K562 (cell line): ENCODE measurements at regions not wholly inside any gene's neighbourhood (a gene's known extent, or its start where the extent isn't known, plus 50 kb on each side); places are given as distances from the start of the nearest gene placed in this dataset.

ENCODE experiments used
- ATAC-seq: fragments of 200-7000 bp; cut with Tn5 transposase; 3 replicates; pipeline ENCODE4 v1.9.1; 2020; ENCODE audit warnings: moderate library complexity
- BruUV-seq: library from RNA; stranded (reverse); fragments of 400-500 nt; replicated peaks from 2 replicates; lab custom pipeline; 2021; lab: Mats Ljungman, UMichigan
- CTCF ChIA-PET: fragments of 300-600 bp; formaldehyde crosslinking; extraction: SDS; loops from one replicate; lab custom pipeline; 2021; ENCODE audit warnings: low intra/inter-chr PET ratio; lab: Yijun Ruan, JAX
- POLR2A ChIA-PET: fragments of 300-600, 350-650 bp; sonication (Branson Sonifier 250); formaldehyde crosslinking; extraction: SDS; loops from one replicate; lab custom pipeline; 2021; ENCODE audit warnings: antibody characterized with exemption, inconsistent platforms; lab: Yijun Ruan, JAX
- DNase-seq, 4 experiments: peaks; one replicate each; pipeline versions ENCODE4 v3.0.0 to v3.0.0-alpha.2; 2011 to 2018; ENCODE audit warnings: low spot score in 3 of 4, mixed read lengths in 3 of 4; ENCODE audit errors: extremely low read depth in 1 of 4
- FAIRE-seq: peaks from 2 replicates; lab custom pipeline; 2011; peaks lifted over from hg19 to GRCh38; lab: Jason Lieb, UNC
- H2AFZ ChIP-seq: 2 replicates; pipeline ENCODE4 v1.6.0; 2011; ENCODE audit warnings: low read depth, low read length, control low read depth, inconsistent platforms
- H3K27ac ChIP-seq: fragments of 200-600 bp; 3 replicates; pipeline ENCODE4 v1.8.0; 2011; ENCODE audit warnings: low read depth, mild to moderate bottlenecking, control low read depth, inconsistent platforms, low read length, moderate library complexity, mixed read lengths; ENCODE audit errors: extremely low read depth
- H3K27me3 ChIP-seq, 2 experiments: fragments of 300-600 bp in 1 of 2; 2 replicates in 1 of 2; 3 replicates in 1 of 2; pipeline versions ENCODE4 v1.6.0 to v1.8.0; 2011; ENCODE audit warnings: inconsistent platforms in 2 of 2, low read length in 2 of 2, mild to moderate bottlenecking in 1 of 2, mixed read lengths in 1 of 2, moderate library complexity in 1 of 2; ENCODE audit not compliant: control insufficient read depth in 2 of 2, insufficient read depth in 2 of 2
- H3K36me3 ChIP-seq: fragments of 300-600 bp; 3 replicates; pipeline ENCODE4 v1.8.0; 2011; ENCODE audit warnings: mild to moderate bottlenecking, low read length, inconsistent platforms; ENCODE audit not compliant: control insufficient read depth, insufficient read depth
- H3K4me1 ChIP-seq, 2 experiments: fragments of 200-600 bp in 1 of 2; replicated peaks in 1 of 2; 2 replicates in 1 of 2; 3 replicates in 1 of 2; pipeline versions ENCODE4 v1.5.1 to v1.8.0; 2011; ENCODE audit warnings: inconsistent platforms in 2 of 2, low read length in 2 of 2, mild to moderate bottlenecking in 1 of 2, mixed read lengths in 1 of 2, moderate library complexity in 1 of 2; ENCODE audit not compliant: control insufficient read depth in 2 of 2, insufficient read depth in 2 of 2
- H3K4me2 ChIP-seq: 2 replicates; pipeline ENCODE4 v1.6.1; 2011; ENCODE audit warnings: low read length, control low read depth, inconsistent platforms, mixed read lengths; ENCODE audit not compliant: insufficient read depth
- H3K4me3 ChIP-seq: fragments of 200-600 bp; sonication (generic), shearing (Covaris generic); 2 replicates; pipeline ENCODE4 v1.5.1; 2016; ENCODE audit warnings: control low read depth, inconsistent platforms
- H3K79me2 ChIP-seq: fragments of 200-600 bp; 3 replicates; pipeline ENCODE4 v1.8.0; 2011; ENCODE audit warnings: low read length, inconsistent platforms; ENCODE audit not compliant: control insufficient read depth, insufficient read depth
- H3K9ac ChIP-seq, 2 experiments: 2 replicates each; pipeline versions ENCODE4 v1.6.0 to v1.6.1; 2011; ENCODE audit warnings: low read depth in 2 of 2, low read length in 2 of 2, control low read depth in 1 of 2, inconsistent platforms in 1 of 2, mild to moderate bottlenecking in 1 of 2, mixed read lengths in 1 of 2; ENCODE audit not compliant: insufficient read depth in 1 of 2
- H3K9me1 ChIP-seq: one replicate; pipeline ENCODE4 v1.6.0; 2011; ENCODE audit warnings: inconsistent platforms, mild to moderate bottlenecking, low read length, moderate library complexity; ENCODE audit not compliant: control insufficient read depth, insufficient read depth
- H3K9me3 ChIP-seq: replicated peaks from 2 replicates; pipeline ENCODE4 v1.5.1; 2011; ENCODE audit warnings: low read depth, low read length, inconsistent platforms; ENCODE audit not compliant: control insufficient read depth, insufficient read depth
- H4K20me1 ChIP-seq: replicated peaks from 2 replicates; pipeline ENCODE4 v1.6.1; 2011; ENCODE audit warnings: low read length, inconsistent platforms, mixed read lengths; ENCODE audit not compliant: control insufficient read depth, insufficient read depth
- EP300 ChIP-seq: IDR thresholded peaks from 2 replicates; pipeline ENCODE4 v1.6.1; 2012; ENCODE audit warnings: low read length, improper control_type of control experiment
- EP400 ChIP-seq: fragments of 450-650 bp; IDR thresholded peaks from 2 replicates; pipeline ENCODE4 v1.6.1; 2017; ENCODE audit warnings: antibody characterized with exemption, mild to moderate bottlenecking, moderate library complexity
- FOXJ2 ChIP-seq: fragments of 200-800 bp; sonication (Bioruptor generic); IDR thresholded peaks from 2 replicates; pipeline ENCODE4 v1.6.1; 2016; ENCODE audit warnings: missing genetic modification characterization, missing compliant biosample characterization
- GABPB2 ChIP-seq: fragments of 250-450 bp; sonication (Bioruptor Pico); conservative IDR thresholded peaks from 2 replicates; pipeline ENCODE4 v1.5.1; 2021; ENCODE audit warnings: mild to moderate bottlenecking
- ILF3 ChIP-seq: fragments of 450-650 bp; IDR thresholded peaks from 2 replicates; pipeline ENCODE4 v1.6.1; 2018; ENCODE audit warnings: antibody characterized with exemption, mild to moderate bottlenecking, moderate library complexity, borderline replicate concordance
- MCM5 ChIP-seq: fragments of 450-650 bp; IDR thresholded peaks from 2 replicates; pipeline ENCODE4 v1.6.1; 2016; ENCODE audit warnings: low read depth
- MTA1 ChIP-seq: fragments of 450-650 bp; IDR thresholded peaks from 2 replicates; pipeline ENCODE4 v1.6.1; 2017; ENCODE audit warnings: borderline replicate concordance
- MTA3 ChIP-seq: fragments of 450-650 bp; formaldehyde crosslinking; IDR thresholded peaks from 2 replicates; pipeline ENCODE4 v1.6.1; 2017; ENCODE audit warnings: mild to moderate bottlenecking, borderline replicate concordance
- PML ChIP-seq: IDR thresholded peaks from 2 replicates; pipeline ENCODE4 v1.6.1; 2012; ENCODE audit warnings: low read length, inconsistent platforms
- SRSF9 ChIP-seq: fragments of 200-400 bp; formaldehyde crosslinking; IDR thresholded peaks from 2 replicates; pipeline ENCODE4 v1.6.1; 2017; ENCODE audit warnings: low read depth, low read length, borderline replicate concordance
- TAF9B ChIP-seq: fragments of 450-650 bp; IDR thresholded peaks from 2 replicates; pipeline ENCODE4 v1.6.1; 2018; ENCODE audit warnings: mild to moderate bottlenecking; ENCODE audit not compliant: partially characterized antibody
- TEAD1 ChIP-seq, 2 experiments: fragments of 450-650 bp in 1 of 2; sonication (generic) in 1 of 2; formaldehyde crosslinking; IDR thresholded peaks; 2 replicates each; pipeline versions ENCODE4 v1.4.0 to v1.8.0; 2020 to 2022; ENCODE audit warnings: mild to moderate bottlenecking in 2 of 2, missing genetic modification reagents in 1 of 2
- U2AF1 ChIP-seq: fragments of 200-400 bp; formaldehyde crosslinking; optimal IDR thresholded peaks from 2 replicates; pipeline ENCODE3; 2017; ENCODE audit warnings: mild to moderate bottlenecking, low read depth, low read length, moderate library complexity
- ZNF253 ChIP-seq: fragments of 250-450 bp; sonication (Bioruptor Pico); conservative IDR thresholded peaks from 2 replicates; pipeline ENCODE4 v1.6.1; 2021; ENCODE audit warnings: mild to moderate bottlenecking
- WGBS: fragments of 100-300 bp; shearing (Covaris generic); methylation state at CpG from one replicate; pipeline ENCODE4 v1.1.6; 2016; ENCODE audit warnings: low coverage, mixed read lengths; ENCODE audit not compliant: insufficient coverage; ENCODE audit errors: missing lambda C conversion rate; 5-methylcytosine and 5-hydroxymethylcytosine counted together
- in situ Hi-C: fragments of 300-500 bp; cut with MboI; formaldehyde crosslinking; loops from 4 replicates; pipeline ENCODE4 v1.15.0; 2018; ENCODE audit warnings: inconsistent platforms, mixed read lengths
- intact Hi-C: fragments of 100-400 bp; cut with micrococcal nuclease; formaldehyde crosslinking; loops from 2 replicates; pipeline ENCODE4 v1.14.2; 2022
- TF ChIP-seq, protein P1 (sequence below), 3 experiments: IDR thresholded peaks in 2 of 3; conservative IDR thresholded peaks in 1 of 3; 2 replicates each; pipeline ENCODE4 v1.5.1; 2011 to 2012; ENCODE audit warnings: low read length in 3 of 3, mild to moderate bottlenecking in 3 of 3, control low read depth in 2 of 3, improper control_type of control experiment in 1 of 3, inconsistent platforms in 1 of 3, low read depth in 1 of 3, mixed read lengths in 1 of 3, moderate library complexity in 1 of 3; ENCODE audit not compliant: insufficient read depth in 2 of 3
- TF ChIP-seq, protein P2 (sequence below): fragments of 450-650 bp; IDR thresholded peaks from 2 replicates; pipeline ENCODE4 v1.6.1; 2017; ENCODE audit warnings: mild to moderate bottlenecking, moderate library complexity

DNA sequence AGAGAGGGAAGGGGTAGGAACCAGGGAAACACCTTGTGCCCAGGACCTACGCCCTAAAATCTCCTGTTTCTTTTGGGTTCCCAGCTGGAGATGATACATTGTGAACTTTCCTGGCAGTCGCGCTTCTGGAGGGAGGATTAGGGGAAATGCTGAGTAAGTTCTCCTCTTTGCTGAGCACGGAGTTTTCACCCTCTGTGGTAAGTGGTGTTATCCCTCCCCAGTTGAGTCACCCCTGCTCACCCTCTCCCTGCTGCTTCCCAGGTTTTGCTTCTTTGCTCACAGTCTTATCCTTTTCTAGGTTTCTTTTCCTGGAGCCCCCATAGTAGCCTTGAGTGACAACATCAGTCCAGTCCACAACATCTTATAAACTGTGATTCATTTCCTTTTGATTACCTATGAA is 789.1 kb downstream of the TMEM121 start:
- no peaks in the 10 kb centered on the region for H3K9me3 ChIP-seq
- 0% methylated on average over 4 of the region's 4 CpGs for WGBS
- no peak overlapping the region for H3K27ac ChIP-seq
- ChIA-PET POLR2A (no interaction called here), CTCF (no interaction called here)
- no TSS peak for BruUV-seq
- no peaks in the 10 kb centered on the region for H3K4me1 ChIP-seq
- H3K4me2 ChIP-seq, result no peak overlapping the region
- no peak for DNase-seq
- intact Hi-C loops (no loop called here), in situ Hi-C loops (no loop called here)
- no peak overlapping the region for H3K9ac ChIP-seq
- no peaks in the 10 kb centered on the region for H3K27me3 ChIP-seq
- H3K79me2 ChIP-seq, result no peaks in the 10 kb centered on the region
- no peak overlapping the region for H3K4me3 ChIP-seq
- no peaks in the 10 kb centered on the region for H4K20me1 ChIP-seq
- FAIRE-seq, result no peak
- no peaks in the 10 kb centered on the region for H3K9me1 ChIP-seq
- H3K36me3 ChIP-seq, result no peaks in the 10 kb centered on the region
- TF ChIP-seq FOXJ2 (tag) (no peak), ZNF253 (CRISPR knock-in tag) (no peak), TAF9B (no peak), PML (no peak), EP300 (no peak), ILF3 (no peak), EP400 (no peak), SRSF9 (no peak), U2AF1 (no peak), MTA3 (no peak), TEAD1 (CRISPR knock-in tag; IDR thresholded peaks at IDR 0.05) (no peak), GABPB2 (no peak), MTA1 (no peak), MCM5 (no peak)
- TF ChIP-seq, protein P1, sequence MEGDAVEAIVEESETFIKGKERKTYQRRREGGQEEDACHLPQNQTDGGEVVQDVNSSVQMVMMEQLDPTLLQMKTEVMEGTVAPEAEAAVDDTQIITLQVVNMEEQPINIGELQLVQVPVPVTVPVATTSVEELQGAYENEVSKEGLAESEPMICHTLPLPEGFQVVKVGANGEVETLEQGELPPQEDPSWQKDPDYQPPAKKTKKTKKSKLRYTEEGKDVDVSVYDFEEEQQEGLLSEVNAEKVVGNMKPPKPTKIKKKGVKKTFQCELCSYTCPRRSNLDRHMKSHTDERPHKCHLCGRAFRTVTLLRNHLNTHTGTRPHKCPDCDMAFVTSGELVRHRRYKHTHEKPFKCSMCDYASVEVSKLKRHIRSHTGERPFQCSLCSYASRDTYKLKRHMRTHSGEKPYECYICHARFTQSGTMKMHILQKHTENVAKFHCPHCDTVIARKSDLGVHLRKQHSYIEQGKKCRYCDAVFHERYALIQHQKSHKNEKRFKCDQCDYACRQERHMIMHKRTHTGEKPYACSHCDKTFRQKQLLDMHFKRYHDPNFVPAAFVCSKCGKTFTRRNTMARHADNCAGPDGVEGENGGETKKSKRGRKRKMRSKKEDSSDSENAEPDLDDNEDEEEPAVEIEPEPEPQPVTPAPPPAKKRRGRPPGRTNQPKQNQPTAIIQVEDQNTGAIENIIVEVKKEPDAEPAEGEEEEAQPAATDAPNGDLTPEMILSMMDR (IDR thresholded peaks at IDR 0.05 in 2 of 3, conservative IDR thresholded peaks at IDR 0.05 in 1 of 3; ENCODE audit: insufficient read depth in 2 of 3, low read depth in 1 of 3, low read length in 3 of 3), result no peak
- TF ChIP-seq, protein P2, sequence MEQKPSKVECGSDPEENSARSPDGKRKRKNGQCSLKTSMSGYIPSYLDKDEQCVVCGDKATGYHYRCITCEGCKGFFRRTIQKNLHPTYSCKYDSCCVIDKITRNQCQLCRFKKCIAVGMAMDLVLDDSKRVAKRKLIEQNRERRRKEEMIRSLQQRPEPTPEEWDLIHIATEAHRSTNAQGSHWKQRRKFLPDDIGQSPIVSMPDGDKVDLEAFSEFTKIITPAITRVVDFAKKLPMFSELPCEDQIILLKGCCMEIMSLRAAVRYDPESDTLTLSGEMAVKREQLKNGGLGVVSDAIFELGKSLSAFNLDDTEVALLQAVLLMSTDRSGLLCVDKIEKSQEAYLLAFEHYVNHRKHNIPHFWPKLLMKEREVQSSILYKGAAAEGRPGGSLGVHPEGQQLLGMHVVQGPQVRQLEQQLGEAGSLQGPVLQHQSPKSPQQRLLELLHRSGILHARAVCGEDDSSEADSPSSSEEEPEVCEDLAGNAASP, result no peak
- no peak for ATAC-seq
- no peak overlapping the region for H2AFZ ChIP-seq
